Immature natural killer cell (primary cell): ENCODE measurements at regions not wholly inside any gene's neighbourhood (a gene's known extent, or its start where the extent isn't known, plus 50 kb on each side); places are given as distances from the start of the nearest gene placed in this dataset.

ENCODE experiments used
- DNase-seq, 3 donors: peaks; one replicate each; pipeline ENCODE4 v3.0.0; 2022; ENCODE audit warnings: mixed read lengths in 1 of 3
- H3K27ac Mint-ChIP-seq, 6 donors: one replicate each; pipeline ENCODE4 v1.8.0; 2020; ENCODE audit warnings: mixed read lengths in 6 of 6, mild to moderate bottlenecking in 5 of 6, inconsistent platforms in 4 of 6, moderate library complexity in 3 of 6
- H3K27me3 Mint-ChIP-seq, 3 donors: one replicate each; pipeline ENCODE4 v1.8.0; 2020 to 2021; ENCODE audit warnings: low read depth in 3 of 3, mild to moderate bottlenecking in 3 of 3, mixed read lengths in 3 of 3, moderate library complexity in 3 of 3, inconsistent platforms in 1 of 3
- H3K36me3 Mint-ChIP-seq, 3 donors: one replicate each; pipeline ENCODE4 v1.8.0; 2020; ENCODE audit warnings: mixed read lengths in 3 of 3, inconsistent platforms in 2 of 3, mild to moderate bottlenecking in 2 of 3
- H3K4me1 Mint-ChIP-seq, 2 donors: one replicate each; pipeline ENCODE4 v1.8.0; 2020; ENCODE audit warnings: inconsistent platforms in 2 of 2, mild to moderate bottlenecking in 2 of 2, mixed read lengths in 2 of 2, moderate library complexity in 1 of 2
- H3K4me3 Mint-ChIP-seq, 5 donors: one replicate each; pipeline ENCODE4 v1.8.0; 2020; ENCODE audit warnings: mild to moderate bottlenecking in 5 of 5, mixed read lengths in 5 of 5, inconsistent platforms in 3 of 5, moderate library complexity in 3 of 5
- H3K9me3 Mint-ChIP-seq, 6 donors: one replicate each; pipeline ENCODE4 v1.8.0; 2020; ENCODE audit warnings: mild to moderate bottlenecking in 6 of 6, mixed read lengths in 6 of 6, inconsistent platforms in 4 of 6, moderate library complexity in 3 of 6

DNA sequence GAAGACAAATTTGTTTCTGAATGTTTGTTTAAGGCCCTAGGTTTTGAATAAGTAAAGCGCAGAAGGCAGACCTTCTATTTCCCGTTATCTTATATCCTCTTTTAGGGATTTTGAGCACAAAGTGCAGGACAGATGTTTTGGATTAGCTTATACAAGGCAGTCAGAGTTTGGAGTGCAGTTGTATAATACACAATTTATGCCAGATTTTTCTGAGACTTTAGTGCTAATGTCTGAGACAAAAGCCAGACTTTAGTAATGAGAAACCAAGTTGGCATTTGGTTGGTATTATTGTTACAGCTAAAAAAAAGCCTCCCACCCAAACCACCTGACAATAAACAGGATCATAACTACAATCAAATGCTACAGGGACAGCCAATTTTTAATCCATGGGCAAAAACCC, 309.9 kb upstream of the SATB1 start:
- Mint-ChIP-seq H3K4me1 (peaks cover 55 to 67% of the 10 kb centered on the region in 2 donors), H3K27ac (peak overlapping the region in 3 of 6 donors; percentile 17 to 32 (median 24)), H3K27me3 (peaks cover 0 to 2% (median 0%) of the 10 kb centered on the region in 3 donors), H3K9me3 (no peaks in the 10 kb centered on the region), H3K36me3 (peaks cover 0 to 11% (median 11%) of the 10 kb centered on the region in 3 donors), H3K4me3 (no peak overlapping the region)
- DNase-seq = no peak

GRCh38 chr3:18734309-18734708, 309.2 kb upstream of the SATB1 start:
- H3K36me3 Mint-ChIP-seq = peaks cover 0 to 11% (median 11%) of the 10 kb centered on the region in 3 donors
- peak overlapping the region in 5 of 6 donors; percentile 1 to 24 (median 9) for H3K27ac Mint-ChIP-seq
- no peak for DNase-seq
- H3K4me3 Mint-ChIP-seq = no peak overlapping the region
- peaks cover 0 to 2% (median 0%) of the 10 kb centered on the region in 3 donors for H3K27me3 Mint-ChIP-seq
- no peaks in the 10 kb centered on the region for H3K9me3 Mint-ChIP-seq
- H3K4me1 Mint-ChIP-seq = peaks cover 54 to 67% of the 10 kb centered on the region in 2 donors

- peaks cover 5 to 17% (median 11%) of the 10 kb centered on the region in 3 donors for H3K36me3 Mint-ChIP-seq
- peaks cover 0 to 2% (median 0%) of the 10 kb centered on the region in 3 donors for H3K27me3 Mint-ChIP-seq
- H3K4me3 Mint-ChIP-seq = no peak overlapping the region
- peaks cover 0 to 5% (median 0%) of the 10 kb centered on the region in 6 donors for H3K9me3 Mint-ChIP-seq
- H3K4me1 Mint-ChIP-seq = peaks cover 51 to 66% of the 10 kb centered on the region in 2 donors
- peak overlapping the region in 1 of 6 donors; percentile 4 for H3K27ac Mint-ChIP-seq
- no peak for DNase-seq
These were observed 307.3 kb upstream of the SATB1 start for GRCh38 chr3:18732474-18732873.

DNA sequence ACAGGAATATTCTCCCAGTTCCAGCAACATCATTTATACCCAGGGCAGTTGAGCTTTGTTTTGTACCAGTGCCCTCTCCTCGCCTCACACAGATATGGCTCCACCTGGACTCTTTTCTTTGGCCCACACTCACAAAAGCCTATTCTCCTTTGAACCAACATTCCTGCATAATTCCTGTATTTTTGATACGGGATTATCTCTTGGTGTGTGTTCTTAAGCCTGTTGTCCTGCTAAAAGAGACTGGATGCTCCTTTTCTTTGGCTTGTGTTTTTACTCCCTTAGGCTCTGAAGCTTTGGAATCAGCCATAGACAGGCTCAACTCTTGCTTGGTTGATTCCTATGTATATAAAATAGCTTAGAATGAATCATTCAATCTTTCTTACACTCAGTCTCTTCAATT, 305.4 kb upstream of the SATB1 start:
- peaks cover 9 to 16% (median 11%) of the 10 kb centered on the region in 3 donors for H3K36me3 Mint-ChIP-seq
- H3K9me3 Mint-ChIP-seq = peaks cover 0 to 8% (median 0%) of the 10 kb centered on the region in 6 donors
- H3K4me1 Mint-ChIP-seq = peaks cover 62 to 78% of the 10 kb centered on the region in 2 donors
- H3K4me3 Mint-ChIP-seq = no peak overlapping the region
- no peak for DNase-seq
- H3K27me3 Mint-ChIP-seq = peaks cover 0 to 2% (median 0%) of the 10 kb centered on the region in 3 donors
- peak overlapping the region in 2 of 6 donors; percentile 25 to 26 for H3K27ac Mint-ChIP-seq

GRCh38 chr3:18729671-18730070, 304.5 kb upstream of the SATB1 start:
- H3K27me3 Mint-ChIP-seq = peaks cover 0 to 2% (median 0%) of the 10 kb centered on the region in 3 donors
- H3K27ac Mint-ChIP-seq = peak overlapping the region in 2 of 6 donors; percentile 26 to 56
- peaks cover 69 to 82% of the 10 kb centered on the region in 2 donors for H3K4me1 Mint-ChIP-seq
- no peak overlapping the region for H3K4me3 Mint-ChIP-seq
- peaks cover 0 to 8% (median 0%) of the 10 kb centered on the region in 6 donors for H3K9me3 Mint-ChIP-seq
- no peak for DNase-seq
- H3K36me3 Mint-ChIP-seq = peaks cover 9 to 15% (median 11%) of the 10 kb centered on the region in 3 donors

- Mint-ChIP-seq H3K9me3 (peaks cover 0 to 8% (median 0%) of the 10 kb centered on the region in 6 donors), H3K4me1 (peaks cover 80 to 89% of the 10 kb centered on the region in 2 donors), H3K27ac (peak overlapping the region; percentile 91 to 98 (median 92)), H3K27me3 (peaks cover 0 to 1% (median 0%) of the 10 kb centered on the region in 3 donors), H3K4me3 (peak overlapping the region; percentile 72 to 86 (median 82)), H3K36me3 (peaks cover 7 to 11% (median 9%) of the 10 kb centered on the region in 3 donors)
- peak; percentile 73 to 76 (median 74) for DNase-seq
These were observed 300.7 kb upstream of the SATB1 start for GRCh38 chr3:18725668-18726407.

DNA sequence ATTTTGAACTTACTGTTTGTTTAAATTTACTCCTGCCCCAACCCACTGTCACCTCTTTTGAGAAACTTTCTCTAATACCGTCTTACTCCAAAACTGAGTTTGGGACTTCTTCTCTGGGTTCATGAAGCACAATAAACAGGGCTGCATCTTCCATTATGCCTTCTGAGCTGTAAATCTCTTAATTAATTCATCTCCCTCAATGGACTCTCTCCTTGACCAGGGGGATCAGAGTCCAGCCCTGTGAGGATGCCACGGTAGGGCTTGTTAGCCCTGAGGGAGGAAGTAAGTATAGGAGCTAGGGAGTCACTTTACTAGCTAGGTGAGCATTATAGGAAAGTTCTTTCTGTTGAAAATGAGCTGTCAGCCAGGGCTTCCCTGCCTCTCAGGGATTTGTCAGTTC, 299.3 kb upstream of the SATB1 start:
- peak overlapping the region; percentile 72 to 86 (median 82) for H3K4me3 Mint-ChIP-seq
- no peak for DNase-seq
- H3K4me1 Mint-ChIP-seq = peaks cover 70 to 82% of the 10 kb centered on the region in 2 donors
- H3K27me3 Mint-ChIP-seq = peaks cover 0 to 1% (median 0%) of the 10 kb centered on the region in 3 donors
- peak overlapping the region; percentile 91 to 98 (median 92) for H3K27ac Mint-ChIP-seq
- H3K36me3 Mint-ChIP-seq = peaks cover 7 to 12% (median 10%) of the 10 kb centered on the region in 3 donors
- H3K9me3 Mint-ChIP-seq = peaks cover 0 to 8% (median 0%) of the 10 kb centered on the region in 6 donors

DNA sequence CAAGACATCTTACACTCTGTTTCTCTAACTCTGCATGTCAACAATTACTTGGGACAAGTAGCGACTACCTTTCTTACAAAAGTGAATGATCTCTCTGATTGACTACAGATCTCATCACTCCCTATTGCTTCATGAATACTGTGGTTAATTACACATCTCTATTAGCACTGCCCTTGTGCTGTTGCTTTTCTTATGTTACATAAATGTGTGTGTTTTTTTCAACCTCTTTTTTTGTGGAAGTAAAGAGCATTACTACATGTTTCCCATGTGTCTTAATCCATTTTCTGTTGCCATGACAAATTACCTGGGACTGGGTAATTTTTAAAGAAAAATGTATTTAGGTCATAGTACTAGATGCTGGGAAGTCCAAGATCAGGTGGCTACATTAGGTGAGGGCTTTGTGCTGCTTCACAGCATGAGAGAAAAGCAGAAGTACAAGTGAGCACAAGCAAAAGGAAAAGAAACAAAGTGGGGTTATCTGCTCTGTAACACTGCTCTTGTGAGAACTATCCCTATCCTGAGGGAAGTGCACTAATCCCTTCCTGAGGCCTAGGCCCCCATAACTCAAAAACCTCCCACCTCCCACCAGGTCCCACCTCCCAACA, 298.2 kb upstream of the SATB1 start:
- Mint-ChIP-seq H3K4me1 (peaks cover 70 to 83% of the 10 kb centered on the region in 2 donors), H3K4me3 (peak overlapping the region; percentile 32 to 86 (median 76)), H3K36me3 (peaks cover 12 to 21% (median 17%) of the 10 kb centered on the region in 3 donors), H3K27ac (peak overlapping the region; percentile 91 to 98 (median 92)), H3K9me3 (peaks cover 0 to 11% (median 5%) of the 10 kb centered on the region in 6 donors), H3K27me3 (peaks cover 0 to 1% (median 0%) of the 10 kb centered on the region in 3 donors)
- DNase-seq = no peak

GRCh38 chr3:18720543-18720942, 295.4 kb upstream of the SATB1 start:
- peaks cover 70 to 83% of the 10 kb centered on the region in 2 donors for H3K4me1 Mint-ChIP-seq
- H3K4me3 Mint-ChIP-seq = no peak overlapping the region
- H3K36me3 Mint-ChIP-seq = peaks cover 11 to 18% (median 14%) of the 10 kb centered on the region in 3 donors
- H3K9me3 Mint-ChIP-seq = peaks cover 2 to 9% (median 5%) of the 10 kb centered on the region in 6 donors
- no peak for DNase-seq
- H3K27ac Mint-ChIP-seq = peak overlapping the region in 3 of 6 donors; percentile 24 to 45 (median 29)
- H3K27me3 Mint-ChIP-seq = peaks cover 0 to 1% (median 0%) of the 10 kb centered on the region in 3 donors

DNA sequence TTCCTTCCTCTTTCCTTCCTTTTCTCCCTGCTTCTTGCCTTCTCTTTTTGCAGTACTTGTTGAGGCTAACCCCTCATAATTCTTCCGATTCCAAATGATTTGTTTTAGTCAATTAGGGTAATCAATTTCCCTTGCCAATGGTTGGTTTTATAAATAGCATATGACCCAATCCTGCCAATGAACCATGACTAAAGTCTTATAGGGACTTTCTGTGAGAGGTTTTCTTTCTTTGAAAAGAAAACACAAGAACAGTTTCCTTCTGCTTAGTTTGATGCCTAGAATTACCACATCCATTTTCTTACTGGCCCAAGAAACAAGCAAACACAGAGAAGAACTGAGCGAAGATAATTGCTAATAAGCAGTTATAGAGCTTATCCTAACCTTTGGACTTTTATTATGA, 292.5 kb upstream of the SATB1 start:
- Mint-ChIP-seq H3K27me3 (peaks cover 0 to 4% (median 0%) of the 10 kb centered on the region in 3 donors), H3K27ac (peak overlapping the region; percentile 5 to 82 (median 79)), H3K4me3 (peak overlapping the region; percentile 10 to 41 (median 31))

GRCh38 chr3:18716821-18717220, 291.7 kb upstream of the SATB1 start:
- H3K27ac Mint-ChIP-seq = peak overlapping the region; percentile 63 to 89 (median 84)
- DNase-seq = no peak
- peaks cover 11 to 28% (median 26%) of the 10 kb centered on the region in 3 donors for H3K36me3 Mint-ChIP-seq
- H3K4me3 Mint-ChIP-seq = peak overlapping the region; percentile 28 to 73 (median 70)
- peaks cover 67 to 86% of the 10 kb centered on the region in 2 donors for H3K4me1 Mint-ChIP-seq
- H3K27me3 Mint-ChIP-seq = peaks cover 0 to 4% (median 0%) of the 10 kb centered on the region in 3 donors
- H3K9me3 Mint-ChIP-seq = peaks cover 2 to 9% (median 5%) of the 10 kb centered on the region in 6 donors

More for the DNA sequence above, 292.5 kb upstream of the SATB1 start:
- Mint-ChIP-seq H3K36me3 (peaks cover 11 to 28% (median 22%) of the 10 kb centered on the region in 3 donors), H3K9me3 (peaks cover 2 to 9% (median 5%) of the 10 kb centered on the region in 6 donors), H3K4me1 (peaks cover 65 to 83% of the 10 kb centered on the region in 2 donors)
- no peak for DNase-seq

GRCh38 chr3:18716101-18716500, 291.0 kb upstream of the SATB1 start:
- Mint-ChIP-seq H3K4me1 (peaks cover 67 to 85% of the 10 kb centered on the region in 2 donors), H3K27me3 (peaks cover 0 to 4% (median 0%) of the 10 kb centered on the region in 3 donors), H3K27ac (peak overlapping the region; percentile 63 to 89 (median 84)), H3K9me3 (peaks cover 2 to 9% (median 5%) of the 10 kb centered on the region in 6 donors), H3K4me3 (peak overlapping the region; percentile 31 to 73 (median 70)), H3K36me3 (peaks cover 11 to 28% (median 26%) of the 10 kb centered on the region in 3 donors)
- peak in 2 of 3 donors; percentile 29 to 32 for DNase-seq

GRCh38 chr3:18715208-18715607, 290.1 kb upstream of the SATB1 start:
- no peak for DNase-seq
- Mint-ChIP-seq H3K4me1 (peaks cover 67 to 79% of the 10 kb centered on the region in 2 donors), H3K27me3 (peaks cover 0 to 4% (median 0%) of the 10 kb centered on the region in 3 donors), H3K27ac (peak overlapping the region; percentile 63 to 89 (median 84)), H3K9me3 (peaks cover 2 to 9% (median 5%) of the 10 kb centered on the region in 6 donors), H3K36me3 (peaks cover 11 to 26% (median 21%) of the 10 kb centered on the region in 3 donors), H3K4me3 (peak overlapping the region; percentile 31 to 73 (median 64))
